Endothelial cell of umbilical vein (primary cell): ENCODE measurements at regions not wholly inside any gene's neighbourhood (a gene's known extent, or its start where the extent isn't known, plus 50 kb on each side); places are given as distances from the start of the nearest gene placed in this dataset.

Experiments
- CTCF ChIP-seq, 2 donors: IDR thresholded peaks; 1 replicate in 1 of 2; 2 replicates in 1 of 2; pipeline ENCODE4 v1.5.1; 2011; ENCODE audit warnings: low read length in 2 of 2, mild to moderate bottlenecking in 2 of 2, moderate library complexity in 2 of 2, control low read depth in 1 of 2, inconsistent platforms in 1 of 2, low read depth in 1 of 2; ENCODE audit not compliant: insufficient read depth in 1 of 2; ENCODE audit errors: extremely low read depth in 1 of 2
- GATA2 ChIP-seq: IDR thresholded peaks from 2 replicates; pipeline ENCODE4 v1.7.0; 2011; ENCODE audit warnings: low read depth, mild to moderate bottlenecking, moderate library complexity, mixed read lengths, low read length; ENCODE audit not compliant: insufficient read length, insufficient read depth

GRCh38 chr3:132880986-132881385 lies 157.2 kb upstream of the TMEM108 start:
- TF ChIP-seq CTCF (IDR thresholded peaks at IDR 0.05; ENCODE audit: extremely low read depth in 1 of 2, insufficient read depth in 1 of 2, low read depth in 1 of 2, low read length in 2 of 2) (no peak), GATA2 (no peak)
